ENCODE measurements at regions not wholly inside any gene's neighbourhood (a gene's known extent, or its start where the extent isn't known, plus 50 kb on each side); places are given as distances from the start of the nearest gene placed in this dataset.

DNA sequence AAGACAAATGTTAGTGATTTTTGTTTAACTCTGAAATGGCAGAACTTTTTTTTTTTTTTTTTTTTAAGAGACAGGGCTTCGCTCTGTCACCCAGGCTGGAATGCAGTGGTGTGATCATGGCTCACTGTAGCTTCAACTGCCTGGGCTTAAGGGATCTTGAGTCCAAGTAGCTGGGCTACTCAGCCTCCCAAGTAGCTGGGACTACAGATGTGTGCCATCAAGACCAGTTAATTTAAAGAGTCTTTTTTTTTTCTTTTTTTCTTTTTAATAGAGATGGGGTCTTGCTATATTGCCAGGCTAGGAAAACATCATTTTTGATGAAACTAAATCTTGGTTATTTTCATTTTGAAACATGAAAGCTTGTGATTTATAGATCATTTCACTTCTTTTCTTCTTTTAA lies 91.6 kb upstream of the PTCH1 start:
- DNase-seq (ENCODE audit: extremely low read depth in 1 of 11, low read depth in 9 of 11, low spot score in 4 of 11): no peak

DNA sequence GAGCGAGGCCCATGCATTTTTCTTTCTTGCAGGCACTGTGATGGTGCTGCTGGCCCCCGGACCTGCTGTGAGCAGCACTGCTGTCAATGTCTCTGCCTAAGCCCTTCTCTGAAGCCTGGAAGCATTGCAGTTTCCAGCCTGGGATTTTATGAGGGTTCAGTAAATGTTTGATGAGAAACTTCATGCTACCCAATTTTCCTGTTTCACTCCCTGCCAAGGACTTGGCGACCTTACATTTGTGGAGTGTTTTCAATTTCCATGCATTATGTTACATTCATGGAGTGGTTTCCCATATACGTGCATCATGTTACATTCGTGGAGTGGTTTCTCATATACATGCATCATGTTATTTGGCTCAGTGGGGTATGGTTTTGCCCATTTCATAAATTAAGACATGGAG lies 90.7 kb upstream of the PTCH1 start:
- DNase-seq (ENCODE audit: extremely low read depth in 1 of 11, low read depth in 9 of 11, low spot score in 4 of 11): no peak

DNA sequence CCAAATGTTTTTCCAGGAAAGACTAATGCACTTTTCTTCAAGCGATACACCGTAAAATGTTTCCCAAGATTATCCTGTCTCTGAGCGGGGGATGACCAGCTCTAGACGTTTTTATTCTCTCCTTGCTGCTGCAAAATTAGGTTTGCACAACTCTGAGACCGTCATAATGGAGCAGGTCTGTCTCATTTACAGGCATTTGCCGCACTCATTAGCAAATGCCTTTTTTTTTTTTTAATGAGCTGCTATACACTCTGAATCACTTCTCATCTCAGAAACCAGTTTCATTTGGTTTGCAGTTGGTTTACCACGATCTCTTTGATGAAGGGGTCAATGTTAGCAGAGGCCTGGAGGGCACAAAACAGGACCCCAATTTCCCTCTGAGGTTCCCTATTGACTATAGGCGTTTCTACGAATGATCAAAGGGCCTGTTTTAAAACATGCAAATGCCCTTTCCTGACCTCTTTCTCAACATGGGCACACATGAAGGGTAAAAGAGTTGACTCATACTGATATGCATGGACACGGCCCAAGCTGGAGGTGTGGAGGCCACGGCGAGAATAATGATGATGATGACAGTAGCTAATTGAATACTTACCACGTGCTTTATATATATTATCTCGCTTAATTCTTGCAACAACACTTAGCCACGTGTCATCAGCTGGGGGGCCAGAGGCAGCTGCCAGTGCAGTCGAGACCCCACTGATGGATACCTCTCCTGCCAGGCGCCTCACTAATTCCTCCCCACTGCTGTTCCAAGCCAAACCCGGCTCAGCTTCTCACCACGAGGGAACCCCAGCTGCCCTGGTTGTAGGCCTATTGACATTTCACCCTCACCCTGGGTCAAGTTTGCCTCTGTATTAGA lies 89.9 kb upstream of the PTCH1 start:
- no peak for DNase-seq (ENCODE audit: extremely low read depth in 1 of 11, low read depth in 9 of 11, low spot score in 4 of 11)

DNA sequence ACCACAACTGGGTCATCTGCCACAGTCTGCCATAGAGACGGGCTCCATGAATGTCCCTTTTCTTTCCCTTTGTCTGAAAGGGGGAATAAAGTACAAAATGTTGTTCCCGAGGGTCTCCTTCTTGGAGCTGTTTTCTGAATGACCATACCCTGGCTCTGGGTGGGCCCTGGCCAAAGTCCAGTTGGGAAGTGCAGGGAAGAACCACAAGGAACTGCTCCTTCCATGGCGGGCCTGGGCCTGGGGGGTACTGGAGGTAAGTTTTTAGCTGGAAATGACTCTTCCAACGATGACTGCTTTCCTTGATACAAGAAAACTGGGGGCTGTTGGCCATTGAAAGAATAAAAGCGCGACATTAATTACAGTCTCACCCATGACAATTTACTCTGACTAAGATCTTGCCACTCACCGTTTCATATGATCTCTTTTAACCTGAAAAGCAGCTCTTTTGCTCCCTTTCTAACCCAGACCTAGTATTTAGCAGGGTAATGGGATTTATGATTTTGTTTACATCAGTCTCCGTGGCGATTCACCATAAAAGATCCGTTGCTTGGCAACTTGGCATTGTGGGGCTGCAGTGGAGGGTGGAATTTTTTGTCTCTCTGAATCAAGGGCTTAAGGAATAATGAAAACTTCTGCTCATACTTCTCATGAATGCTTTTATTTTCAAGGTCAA lies 89.2 kb upstream of the PTCH1 start:
- peak in 8 of 11 donors; percentile 46 to 72 (median 63) for DNase-seq (ENCODE audit: extremely low read depth in 1 of 11, low read depth in 9 of 11, low spot score in 4 of 11)

GRCh38 chr9:95605101-95605500 lies 88.3 kb upstream of the PTCH1 start:
- DNase-seq (ENCODE audit: extremely low read depth in 1 of 11, low read depth in 9 of 11, low spot score in 4 of 11): no peak

- no peak for DNase-seq (ENCODE audit: extremely low read depth in 1 of 11, low read depth in 9 of 11, low spot score in 4 of 11)
Observed at GRCh38 chr9:95598236-95598635, 81.5 kb upstream of the PTCH1 start.

- no peak for DNase-seq (ENCODE audit: extremely low read depth in 1 of 11, low read depth in 9 of 11, low spot score in 4 of 11)
Observed at GRCh38 chr9:95595721-95596295, 79.0 kb upstream of the PTCH1 start.

DNA sequence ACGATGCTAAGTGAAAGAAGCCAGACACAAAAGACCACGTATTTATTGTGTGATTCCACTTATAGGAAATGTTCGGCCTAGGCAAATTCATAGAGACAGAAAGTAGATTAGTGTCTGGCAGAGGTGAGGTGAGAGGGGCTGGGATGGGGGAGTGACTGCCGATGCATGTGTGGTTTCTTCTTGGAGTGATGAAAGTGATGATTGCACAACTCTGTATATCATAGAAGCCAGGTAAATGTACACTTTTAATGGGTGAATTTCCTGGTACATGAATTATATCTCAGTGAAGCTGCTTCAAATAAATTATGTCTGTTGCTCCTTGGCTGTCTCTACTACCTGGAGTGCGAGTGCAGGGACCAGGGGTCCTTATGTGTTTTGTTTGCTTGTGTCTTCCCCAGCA lies 76.2 kb upstream of the PTCH1 start:
- DNase-seq (ENCODE audit: extremely low read depth in 1 of 11, low read depth in 9 of 11, low spot score in 4 of 11): no peak

GRCh38 chr9:95588724-95589588 lies 72.2 kb upstream of the PTCH1 start:
- peak in 1 of 11 donors; percentile 37 for DNase-seq (ENCODE audit: extremely low read depth in 1 of 11, low read depth in 9 of 11, low spot score in 4 of 11)

- DNase-seq (ENCODE audit: extremely low read depth in 1 of 11, low read depth in 9 of 11, low spot score in 4 of 11): no peak
Observed at GRCh38 chr9:95587021-95587964, 70.5 kb upstream of the PTCH1 start.

- no peak for DNase-seq (ENCODE audit: extremely low read depth in 1 of 11, low read depth in 9 of 11, low spot score in 4 of 11)
Observed at GRCh38 chr9:95586326-95586725, 69.6 kb upstream of the PTCH1 start.

- no peak for DNase-seq (ENCODE audit: extremely low read depth in 1 of 11, low read depth in 9 of 11, low spot score in 4 of 11)
Observed at GRCh38 chr9:95585824-95586223, 69.1 kb upstream of the PTCH1 start.

DNA sequence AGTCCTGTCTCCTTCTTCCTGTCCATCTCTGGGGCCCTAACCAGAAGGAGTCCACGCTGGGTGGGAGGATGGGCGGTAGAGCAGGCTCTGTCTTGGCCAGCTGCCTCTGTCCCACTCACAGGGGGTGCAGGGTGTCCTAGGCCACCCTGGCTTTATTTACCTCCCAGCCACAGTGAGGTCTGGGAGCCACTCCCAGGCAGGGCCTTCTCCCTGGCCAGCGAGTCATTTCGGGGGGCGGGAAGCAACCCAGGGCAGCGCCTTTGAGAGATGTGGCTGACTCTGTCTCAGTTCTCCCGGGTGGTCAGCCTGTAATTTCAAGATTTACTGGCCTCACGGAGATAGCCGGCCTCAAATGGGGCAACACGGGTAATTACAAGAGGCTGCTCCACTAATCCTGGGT lies 67.4 kb upstream of the PTCH1 start:
- DNase-seq (ENCODE audit: extremely low read depth in 1 of 11, low read depth in 9 of 11, low spot score in 4 of 11): no peak

- no peak for DNase-seq (ENCODE audit: extremely low read depth in 1 of 11, low read depth in 9 of 11, low spot score in 4 of 11)
Observed at GRCh38 chr9:95581900-95582299, 65.1 kb upstream of the PTCH1 start.

DNA sequence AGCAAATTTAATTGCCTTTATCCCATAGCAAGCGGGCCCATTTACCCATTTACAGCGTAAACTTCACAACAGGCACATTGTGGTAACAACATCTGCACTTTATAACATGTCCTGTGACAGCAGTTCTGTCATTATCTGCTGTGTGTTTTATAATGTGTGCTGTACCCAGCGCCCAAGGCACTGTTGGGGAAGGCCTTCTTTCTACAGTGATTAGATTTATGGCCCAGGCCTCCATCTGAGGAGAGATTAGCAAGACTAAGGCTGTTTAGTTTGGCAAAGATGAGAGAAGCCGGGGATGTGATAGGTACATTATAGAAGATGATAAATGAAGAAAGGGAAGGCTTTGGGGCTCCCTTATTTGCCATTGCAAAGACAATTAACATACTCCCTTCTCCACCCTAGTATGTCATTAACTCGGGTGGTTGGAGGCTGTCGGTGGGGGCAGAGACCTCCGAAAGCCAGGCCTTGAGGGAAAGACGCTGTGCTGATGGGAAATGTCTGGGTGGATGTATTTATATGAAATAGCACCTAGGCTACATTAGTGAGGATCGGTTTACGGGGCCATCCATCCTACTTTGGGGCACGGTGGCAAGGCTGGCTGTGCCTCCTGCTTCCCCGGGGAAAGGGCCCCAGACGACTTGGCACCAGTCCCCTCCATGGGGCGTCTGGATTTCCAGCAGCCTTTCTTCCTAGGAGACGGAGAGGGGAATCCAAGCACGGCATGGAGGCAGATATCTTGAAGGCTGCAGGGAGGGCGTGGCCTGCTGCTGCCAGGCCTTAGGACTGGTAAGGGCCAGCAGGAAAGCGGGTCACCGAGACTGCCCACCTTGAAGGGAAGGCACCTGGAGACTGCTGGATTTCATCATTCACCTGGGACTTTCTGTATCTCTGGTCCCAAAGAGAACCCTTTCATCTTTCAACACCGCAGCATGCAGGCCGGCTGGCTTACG lies 64.3 kb upstream of the PTCH1 start:
- DNase-seq (ENCODE audit: extremely low read depth in 1 of 11, low read depth in 9 of 11, low spot score in 4 of 11): peak in 2 of 11 donors; percentile 20 to 47

- no peak for DNase-seq (ENCODE audit: extremely low read depth in 1 of 11, low read depth in 9 of 11, low spot score in 4 of 11)
Observed at GRCh38 chr9:95574866-95575553, 58.2 kb upstream of the PTCH1 start.

- DNase-seq (ENCODE audit: extremely low read depth in 1 of 11, low read depth in 9 of 11, low spot score in 4 of 11): no peak
Observed at GRCh38 chr9:95574176-95574575, 57.4 kb upstream of the PTCH1 start.

All from renal cortex interstitium (tissue), 11 donors.